22Rv1 (cell line): ENCODE measurements at regions not wholly inside any gene's neighbourhood (a gene's known extent, or its start where the extent isn't known, plus 50 kb on each side); places are given as distances from the start of the nearest gene placed in this dataset.

Experiments used
- H3K27ac ChIP-seq: fragments of 450-650 bp; 2 replicates; pipeline ENCODE4 v1.5.1; 2017
- CTCF ChIP-seq: fragments of 450-650 bp; IDR thresholded peaks from 2 replicates; pipeline ENCODE4 v1.5.1; 2017; ENCODE audit warnings: mild to moderate bottlenecking
- ZFX ChIP-seq: fragments of 450-650 bp; IDR thresholded peaks from 2 replicates; pipeline ENCODE4 v1.6.1; 2017; ENCODE audit warnings: antibody characterized with exemption, borderline replicate concordance

DNA sequence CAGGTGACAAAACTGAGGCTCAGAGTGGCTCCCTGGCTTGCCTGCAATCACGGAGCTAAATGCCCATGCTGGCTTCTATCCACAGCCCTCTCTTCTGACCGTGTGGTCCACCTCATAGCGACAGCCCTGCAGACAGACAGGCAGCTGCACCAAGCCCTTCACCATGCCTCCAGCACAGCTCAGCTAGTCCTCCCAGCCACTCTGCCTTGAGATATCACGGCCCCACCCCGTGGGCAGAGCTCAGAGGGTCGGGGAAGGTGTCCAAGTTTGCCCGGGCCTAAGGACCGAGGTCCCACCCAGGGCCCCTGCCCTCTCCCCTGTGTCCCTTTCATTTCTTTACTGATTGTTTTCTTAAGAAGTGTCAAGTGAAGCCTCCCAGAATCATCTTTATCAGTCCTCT lies 128.2 kb upstream of the GLI2 start:
- H3K27ac ChIP-seq: no peak overlapping the region
- TF ChIP-seq ZFX (no peak), CTCF (no peak)

- no peak overlapping the region for H3K27ac ChIP-seq
- TF ChIP-seq CTCF: no peak
- TF ChIP-seq ZFX: no peak
These were observed 127.7 kb upstream of the GLI2 start for GRCh38 chr2:120607996-120608395.

GRCh38 chr2:120609826-120610395 lies 125.8 kb upstream of the GLI2 start:
- TF ChIP-seq ZFX (no peak), CTCF (no peak)
- H3K27ac ChIP-seq: no peak overlapping the region

DNA sequence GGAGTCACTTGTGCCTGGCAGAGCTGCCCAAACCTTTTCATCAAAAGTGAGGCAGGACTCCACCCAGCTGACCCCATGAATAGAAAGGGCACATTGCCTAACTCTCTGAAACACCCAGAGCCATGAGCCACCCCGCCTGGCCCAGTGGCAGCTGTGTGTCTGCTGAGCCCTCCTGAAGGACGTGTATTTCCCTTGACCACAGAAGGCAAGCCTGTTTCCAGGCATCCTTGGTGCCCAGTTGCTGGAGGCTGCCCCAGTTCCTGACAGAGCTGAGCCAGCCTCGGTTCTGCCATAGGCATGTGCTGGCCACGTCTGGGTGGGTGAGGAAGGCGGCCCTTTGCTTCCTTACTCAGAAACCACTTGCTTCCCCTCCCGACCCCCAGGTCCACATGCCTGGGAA lies 124.7 kb upstream of the GLI2 start:
- TF ChIP-seq CTCF (no peak), ZFX (no peak)
- H3K27ac ChIP-seq: no peak overlapping the region

DNA sequence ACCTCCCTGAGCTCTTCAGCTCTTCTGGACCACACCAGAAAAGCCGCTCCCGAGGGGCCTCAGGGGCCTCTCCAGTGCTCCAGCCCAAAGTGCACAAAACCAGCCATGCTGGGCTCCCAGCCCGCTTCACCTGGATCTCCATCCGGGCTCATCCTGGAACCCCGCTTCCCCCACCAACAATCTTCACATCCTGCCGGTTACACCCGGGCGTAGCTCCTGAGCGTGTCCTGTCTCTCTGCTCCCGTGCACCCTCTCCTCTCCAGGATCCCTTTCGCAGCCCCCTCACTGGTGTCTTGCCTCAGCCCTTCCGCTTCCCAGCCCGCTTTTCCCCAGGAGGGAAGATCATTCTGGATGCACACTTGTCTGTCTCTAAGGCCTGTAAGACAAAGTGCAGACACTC lies 123.7 kb upstream of the GLI2 start:
- no peak for TF ChIP-seq ZFX
- TF ChIP-seq CTCF: no peak
- no peak overlapping the region for H3K27ac ChIP-seq

DNA sequence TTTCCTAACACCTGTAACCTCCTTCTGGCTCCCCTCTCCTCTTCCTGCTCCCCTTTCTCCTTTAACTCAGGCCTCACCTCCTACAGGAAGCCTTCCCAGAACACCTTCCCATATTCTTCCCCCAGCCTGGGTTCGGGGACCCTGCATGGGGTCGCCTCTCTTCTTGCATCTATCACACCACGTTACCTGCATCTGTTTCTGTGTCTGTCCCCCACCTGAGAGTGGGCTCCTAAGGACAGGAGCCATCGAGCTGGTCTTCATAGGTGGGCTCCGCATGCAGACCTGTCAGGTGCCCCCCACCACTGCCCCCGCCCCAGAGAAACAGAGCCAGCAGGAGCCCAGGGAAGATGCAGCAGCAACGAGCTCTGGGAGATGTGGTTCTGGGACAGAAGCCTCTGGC lies 123.2 kb upstream of the GLI2 start:
- H3K27ac ChIP-seq: no peak overlapping the region
- TF ChIP-seq CTCF: no peak
- no peak for TF ChIP-seq ZFX

DNA sequence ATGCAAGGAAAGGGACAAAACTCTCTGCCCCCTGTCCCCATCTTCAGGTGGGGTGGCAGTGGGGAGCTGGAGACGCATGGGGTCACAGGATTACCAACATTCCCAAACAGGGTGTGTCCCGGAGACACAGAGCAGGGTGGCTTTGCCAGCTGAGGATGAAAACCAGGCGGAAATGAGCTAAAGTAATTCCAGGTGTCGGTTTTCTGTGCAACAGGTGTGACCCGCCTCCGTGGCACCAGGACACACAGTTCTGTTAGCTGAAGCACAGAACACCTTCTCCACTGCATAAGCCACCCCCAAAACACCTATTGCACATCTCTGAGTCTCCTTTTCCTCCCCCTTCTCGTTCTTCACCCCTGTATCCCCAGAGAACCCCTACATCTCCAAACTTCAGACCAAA lies 122.7 kb upstream of the GLI2 start:
- TF ChIP-seq CTCF (no peak), ZFX (no peak)
- no peak overlapping the region for H3K27ac ChIP-seq
